GM18867 (cell line): ENCODE measurements at regions not wholly inside any gene's neighbourhood (a gene's known extent, or its start where the extent isn't known, plus 50 kb on each side); places are given as distances from the start of the nearest gene placed in this dataset.
"Not testable (repeated sequence)": the region's sequence is repeated elsewhere in the genome, so short reads cannot be mapped to it uniquely, and the experiment has no call there.

ENCODE experiments used
- ATAC-seq: cut with Tn5 transposase; IDR thresholded peaks from one replicate; pipeline ENCODE4 v1.9.1; 2021; ENCODE audit warnings: mild to moderate bottlenecking, moderate library complexity; ENCODE audit not compliant: unreplicated experiment

DNA sequence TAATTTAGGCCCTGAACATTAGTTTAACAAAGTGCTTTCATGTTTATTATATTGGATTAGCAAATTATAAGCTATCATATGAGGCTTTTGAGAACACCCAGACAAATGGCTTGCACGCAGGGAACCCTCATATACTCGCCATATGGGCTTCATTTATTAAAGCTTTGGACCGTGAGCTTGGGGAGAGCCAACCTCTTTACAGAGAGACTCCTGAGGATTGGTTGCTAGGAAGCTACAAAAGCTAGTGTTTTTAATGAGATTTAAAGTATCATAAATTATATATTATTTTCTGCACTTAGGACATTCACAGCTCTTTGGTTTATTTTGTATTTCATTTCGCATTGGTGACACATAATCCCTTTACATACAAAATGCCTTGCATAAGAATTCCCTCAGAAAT lies 193.8 kb upstream of the TOX3 start:
- ATAC-seq = no peak

DNA sequence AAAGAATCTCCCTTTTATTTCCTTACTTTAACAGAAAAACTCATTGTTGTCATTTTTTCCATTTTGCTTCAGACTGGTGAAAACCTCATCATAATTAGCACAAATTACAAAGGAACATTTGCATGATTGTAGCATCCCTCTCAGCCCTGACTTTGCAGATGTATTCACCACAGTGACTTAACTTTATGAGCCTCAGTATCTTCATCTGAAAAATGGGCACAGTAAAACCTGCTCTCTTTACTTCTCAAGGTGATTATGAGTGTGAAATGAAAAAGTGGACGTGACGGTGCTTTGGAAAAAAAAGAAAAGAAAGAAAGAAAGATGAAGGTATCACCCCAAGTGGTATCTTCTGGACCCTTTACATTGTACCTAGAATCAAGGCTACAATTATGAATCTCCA lies 193.4 kb upstream of the TOX3 start:
- no peak for ATAC-seq

DNA sequence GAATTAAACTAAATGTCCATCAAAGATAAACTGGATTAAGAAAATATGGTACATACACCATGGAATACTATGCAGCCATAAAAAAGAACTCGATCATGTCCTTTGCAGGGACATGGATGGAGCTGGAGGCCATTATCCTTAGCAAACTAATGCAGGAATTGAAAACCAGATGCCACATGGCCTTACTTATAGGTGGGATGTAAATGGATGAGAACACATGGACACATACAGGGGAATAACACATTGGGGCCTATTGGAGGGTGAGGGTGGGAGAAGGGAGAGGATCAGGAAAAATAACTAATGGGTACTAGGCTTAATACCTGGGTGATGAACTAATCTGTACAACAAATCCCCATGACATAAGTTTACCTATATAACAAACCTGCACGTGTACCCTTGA lies 192.0 kb upstream of the TOX3 start:
- not testable (repeated sequence) for ATAC-seq

DNA sequence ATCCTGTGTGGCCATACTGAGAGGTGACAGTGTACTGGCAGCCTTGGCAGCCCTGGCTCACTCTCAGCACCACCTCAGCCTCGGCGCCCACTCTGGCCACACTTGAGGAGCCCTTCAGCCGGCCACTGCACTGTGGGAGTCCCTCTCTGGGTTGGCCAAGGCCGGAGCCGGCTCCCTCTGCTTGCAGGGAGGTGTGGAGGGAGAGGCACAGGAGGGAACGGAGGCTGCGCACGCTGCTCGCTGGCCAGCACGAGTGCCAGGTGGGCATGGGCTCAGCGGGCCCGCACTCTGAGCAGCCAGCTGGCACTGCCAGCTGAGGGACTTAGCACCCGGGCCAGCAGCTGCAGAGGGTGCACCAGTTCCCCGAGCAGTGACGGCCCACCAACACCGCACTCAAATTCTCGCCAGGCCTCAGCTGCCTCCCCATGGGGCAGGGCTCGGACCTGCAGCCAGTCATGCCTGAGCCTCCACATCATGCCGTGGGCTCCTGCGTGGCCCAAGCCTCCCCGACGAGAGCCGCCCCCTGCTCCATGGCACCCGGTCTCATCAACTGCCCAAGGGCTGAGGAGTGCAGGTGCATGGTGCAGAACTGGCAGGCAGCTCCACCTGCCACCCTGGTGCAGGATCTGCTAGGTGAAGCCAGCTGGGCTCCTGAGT lies 184.4 kb upstream of the TOX3 start:
- no peak for ATAC-seq

DNA sequence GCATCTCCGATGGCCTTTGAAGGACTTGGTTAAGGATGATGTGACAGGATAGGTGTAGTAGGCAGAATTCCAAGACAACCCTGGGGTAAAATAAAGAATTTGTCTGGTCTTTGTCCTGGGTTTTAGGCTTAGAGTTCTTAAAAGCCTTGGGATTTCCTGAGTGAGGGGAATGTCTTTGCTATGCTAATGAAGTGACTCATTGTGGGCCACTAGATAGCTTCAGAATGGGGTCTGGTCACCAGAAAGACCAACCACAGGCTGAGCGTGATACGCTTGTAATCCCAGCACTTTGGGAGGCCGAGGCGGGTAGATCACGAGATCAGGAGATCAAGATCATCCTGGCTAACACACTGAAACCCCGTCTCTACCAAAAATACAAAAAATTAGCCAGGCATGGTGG lies 182.8 kb upstream of the TOX3 start:
- no peak for ATAC-seq

DNA sequence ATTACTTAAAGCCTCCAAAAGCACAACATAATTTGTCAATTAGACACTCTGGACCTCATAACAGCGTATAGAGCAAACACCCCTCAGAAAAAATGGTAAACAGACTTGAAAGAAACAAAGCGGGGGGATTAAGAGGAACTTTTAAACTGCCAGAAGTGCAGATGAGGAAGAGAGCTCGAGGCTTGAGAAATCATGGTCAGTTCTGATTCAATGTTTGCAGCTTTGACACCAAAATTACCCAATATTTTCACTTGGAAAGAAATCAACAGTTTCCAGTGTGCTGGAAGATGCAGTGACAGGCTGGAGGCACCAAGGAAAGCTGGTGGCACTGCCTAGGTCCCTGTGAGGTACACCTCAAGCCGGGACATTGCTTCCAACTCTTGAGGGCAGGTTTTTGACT lies 180.9 kb upstream of the TOX3 start:
- no peak for ATAC-seq

DNA sequence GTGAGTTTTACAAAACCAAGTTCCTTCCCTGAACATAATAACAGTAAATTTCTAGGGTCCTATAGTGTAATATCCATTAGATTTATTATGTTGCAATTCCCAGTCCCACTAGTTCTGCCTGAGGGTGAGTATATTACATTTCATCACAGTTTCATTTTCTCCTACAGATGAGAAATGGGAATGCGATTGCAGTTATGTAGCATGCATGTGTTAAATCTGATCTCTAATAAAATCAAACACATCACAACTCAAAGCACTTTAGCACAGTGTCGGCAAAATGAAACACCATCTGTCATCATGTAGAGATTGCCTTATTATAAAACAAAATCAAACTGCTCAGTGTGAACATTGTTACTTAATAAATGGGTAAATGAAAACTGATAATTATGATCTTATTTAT lies 180.5 kb upstream of the TOX3 start:
- ATAC-seq = no peak

DNA sequence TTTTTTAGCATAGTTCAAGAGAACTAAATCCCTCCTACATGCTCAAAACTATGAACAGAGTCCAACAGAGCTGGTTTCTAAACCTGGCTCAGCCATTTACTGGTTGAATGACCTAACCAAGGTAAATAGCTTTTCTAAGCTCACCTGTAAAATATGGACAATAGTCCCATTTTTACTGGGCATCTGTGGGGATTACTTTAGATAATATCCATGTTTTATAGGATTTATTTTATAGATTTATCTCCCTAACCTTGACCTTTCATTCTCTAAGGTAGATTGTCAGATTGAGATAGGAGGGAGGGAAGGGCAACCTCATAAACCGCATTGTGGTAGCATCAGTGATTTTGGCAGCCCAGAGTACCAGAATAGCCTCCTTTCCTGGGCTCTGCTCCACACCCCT lies 178.5 kb upstream of the TOX3 start:
- ATAC-seq = no peak

DNA sequence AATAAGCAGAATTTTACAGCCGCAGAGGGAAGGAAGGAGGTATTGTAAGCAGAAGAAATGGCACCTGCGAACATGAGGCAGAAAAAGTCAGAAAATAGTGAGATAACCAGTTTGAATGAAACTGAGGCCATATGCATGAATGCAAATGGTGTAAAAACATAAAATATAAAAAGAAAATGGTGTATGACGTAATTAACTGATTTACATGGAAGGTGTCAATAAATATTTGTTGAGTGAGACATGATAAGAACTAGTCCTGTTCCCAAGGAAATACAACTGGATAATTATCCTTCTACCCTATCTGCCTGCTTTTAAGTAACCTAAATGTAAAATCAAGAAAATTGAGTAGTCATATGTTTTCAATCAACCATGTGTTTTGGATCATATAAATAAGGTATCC lies 178.1 kb upstream of the TOX3 start:
- ATAC-seq = no peak

DNA sequence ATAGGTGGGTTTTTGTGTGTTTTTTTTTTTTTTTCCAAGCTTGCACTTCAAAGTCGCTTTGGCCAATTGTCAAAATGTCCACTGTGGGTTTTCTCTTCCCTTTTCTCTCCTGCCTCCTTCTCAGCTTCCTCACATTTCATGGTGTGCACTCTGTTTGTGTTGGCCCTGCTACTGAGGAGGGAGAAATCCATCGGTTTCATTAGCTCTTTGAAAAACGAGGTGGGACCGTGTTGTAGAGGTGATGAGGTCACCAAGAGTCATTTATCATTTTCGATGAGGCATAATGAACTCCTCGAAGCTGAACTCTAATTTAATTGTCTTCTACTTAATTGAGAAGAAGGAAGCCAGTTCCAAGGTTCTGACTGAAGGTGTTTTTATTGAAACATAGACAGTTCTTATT lies 174.4 kb upstream of the TOX3 start:
- no peak for ATAC-seq

DNA sequence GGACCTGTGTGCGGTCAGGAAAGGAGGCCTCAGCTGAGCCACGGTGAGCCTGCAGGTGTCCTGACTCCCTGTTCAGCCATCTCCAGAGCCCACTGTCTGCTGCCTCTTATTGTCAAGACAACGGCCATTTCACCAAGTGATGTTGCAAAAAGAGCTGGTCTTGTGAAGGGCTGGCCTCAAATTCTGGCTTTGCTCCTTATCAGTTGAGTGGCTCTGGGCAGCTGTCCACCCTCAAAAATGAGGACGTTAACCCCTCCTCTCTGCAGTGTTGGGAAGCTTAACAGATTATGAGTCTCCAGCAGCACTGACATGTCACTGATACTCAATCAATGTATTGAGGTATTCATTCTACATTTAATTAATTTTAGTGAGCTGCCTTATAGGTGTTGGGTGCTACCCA lies 171.1 kb upstream of the TOX3 start:
- no peak for ATAC-seq

DNA sequence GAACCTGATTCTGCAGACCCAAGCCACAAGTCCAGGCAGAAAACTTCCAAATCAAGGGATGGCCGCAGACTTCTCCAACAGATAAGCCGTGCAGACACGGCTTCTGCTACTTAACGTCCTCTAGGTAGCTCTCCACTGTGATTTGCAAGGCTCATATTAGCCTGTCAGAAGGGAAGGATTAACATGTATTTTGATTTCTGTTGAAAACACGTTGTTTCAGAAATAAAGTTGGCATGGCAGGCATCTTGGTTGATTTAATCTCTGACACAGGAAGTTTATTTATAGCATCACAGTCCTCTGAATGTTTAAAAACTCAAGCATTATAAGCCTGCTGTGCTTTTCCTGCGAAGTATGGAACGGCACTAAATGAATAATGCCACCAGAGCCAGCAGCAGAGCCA lies 166.8 kb upstream of the TOX3 start:
- ATAC-seq = no peak

DNA sequence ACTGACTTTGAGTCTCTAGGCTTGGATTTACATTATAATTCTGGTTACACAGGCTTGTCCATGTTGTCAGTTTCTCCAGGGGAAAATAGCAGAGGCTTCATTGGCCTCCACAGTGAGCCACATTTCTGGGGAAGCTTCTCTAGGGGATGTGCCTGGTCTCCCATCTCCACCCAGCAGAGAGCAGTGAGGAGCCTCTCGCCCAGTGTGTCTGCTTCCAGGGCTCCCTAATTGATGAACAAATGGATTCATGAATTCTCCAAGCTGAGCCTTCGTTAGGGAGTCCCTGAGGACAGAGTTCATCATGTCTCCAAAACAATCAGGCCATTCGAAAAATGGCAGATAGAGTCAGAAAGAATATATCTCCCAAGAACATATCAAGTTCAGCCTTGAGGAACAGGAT lies 162.4 kb upstream of the TOX3 start:
- ATAC-seq = no peak

DNA sequence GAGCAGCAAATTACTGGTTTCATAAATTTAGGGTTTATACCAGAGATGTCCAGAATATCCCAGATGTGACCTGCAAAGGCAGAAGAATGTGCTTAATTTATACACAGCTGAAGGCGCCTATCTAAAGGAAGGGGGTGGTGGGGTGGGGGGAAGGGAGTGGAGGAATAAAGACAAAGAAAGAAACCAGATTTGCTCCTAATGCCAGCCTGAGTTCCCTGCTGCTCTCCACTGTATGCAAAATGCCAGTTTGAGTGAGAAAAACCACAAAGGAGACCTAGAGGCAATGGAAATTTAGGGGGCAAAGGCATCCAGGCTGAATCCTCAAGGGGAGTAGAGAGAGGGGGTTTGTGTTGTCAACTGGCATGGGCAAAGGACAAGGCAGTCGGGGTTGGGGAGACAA lies 161.5 kb upstream of the TOX3 start:
- no peak for ATAC-seq

DNA sequence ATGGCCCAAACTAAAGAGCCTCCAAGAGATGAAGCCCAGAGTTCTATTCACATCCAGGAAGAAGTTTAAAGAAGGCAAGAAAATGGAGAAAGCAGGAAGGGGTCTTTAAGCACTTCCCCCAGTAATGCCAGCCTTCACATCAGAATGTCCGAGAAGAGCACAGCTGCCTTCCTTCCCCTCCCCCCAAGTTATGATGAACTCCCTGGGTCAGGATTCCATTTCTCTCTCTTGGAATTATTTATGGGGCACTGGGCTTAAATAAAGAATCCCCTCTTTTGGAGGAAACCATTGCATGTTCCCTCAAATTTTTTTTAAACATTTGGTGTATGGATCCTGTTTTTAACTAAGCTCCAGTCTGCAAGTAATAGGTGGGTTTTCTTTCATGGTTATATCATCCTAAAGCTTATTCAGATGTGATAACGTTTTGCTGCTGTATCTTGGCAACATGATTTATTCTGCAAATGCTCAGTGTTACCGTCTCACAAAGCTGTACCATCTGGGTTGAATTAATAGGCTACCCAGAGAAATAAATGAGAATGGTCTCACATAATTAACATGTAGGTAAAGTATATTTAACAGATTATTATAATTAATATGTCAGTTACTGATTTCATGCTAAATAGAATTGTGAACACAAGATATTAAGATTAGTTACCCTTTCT lies 160.9 kb upstream of the TOX3 start:
- ATAC-seq = no peak

DNA sequence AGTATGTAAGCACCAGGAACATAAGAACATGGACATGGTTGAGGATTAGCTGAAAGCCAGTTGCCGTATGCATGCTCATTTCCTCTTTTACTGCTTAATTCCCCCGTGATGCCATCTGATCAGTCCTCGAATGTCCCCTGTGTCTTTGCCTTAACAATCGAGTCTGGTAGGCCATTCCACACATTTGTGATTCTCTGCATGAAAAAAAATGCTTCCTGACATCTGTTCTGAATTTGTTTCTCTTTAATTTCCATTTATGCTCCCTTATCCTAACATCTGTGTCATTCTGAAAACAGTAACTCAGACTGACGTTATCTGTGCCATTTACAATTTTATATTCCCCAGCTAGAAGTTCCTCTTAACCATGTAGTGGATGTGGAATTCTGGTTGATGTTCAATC lies 158.2 kb upstream of the TOX3 start:
- ATAC-seq = no peak

DNA sequence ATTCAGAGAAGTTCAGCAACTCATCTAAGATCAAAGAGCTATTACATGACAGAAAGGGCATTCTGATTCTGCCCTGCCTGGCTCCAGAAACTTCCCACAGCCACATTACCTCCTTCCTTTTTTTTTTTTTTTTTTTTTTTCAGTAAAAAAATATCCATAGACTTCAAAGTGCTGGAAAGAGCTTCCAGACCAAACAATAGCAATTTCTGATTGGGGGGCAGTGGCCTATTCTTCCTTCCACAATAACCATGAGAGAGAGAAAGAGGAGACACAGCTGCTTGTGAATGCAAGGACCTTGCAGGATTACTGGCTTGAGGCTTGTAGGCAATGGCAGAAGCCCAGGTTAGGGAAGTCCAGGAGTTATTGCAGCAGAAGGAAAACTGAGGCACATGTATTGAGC lies 151.0 kb upstream of the TOX3 start:
- ATAC-seq = no peak

DNA sequence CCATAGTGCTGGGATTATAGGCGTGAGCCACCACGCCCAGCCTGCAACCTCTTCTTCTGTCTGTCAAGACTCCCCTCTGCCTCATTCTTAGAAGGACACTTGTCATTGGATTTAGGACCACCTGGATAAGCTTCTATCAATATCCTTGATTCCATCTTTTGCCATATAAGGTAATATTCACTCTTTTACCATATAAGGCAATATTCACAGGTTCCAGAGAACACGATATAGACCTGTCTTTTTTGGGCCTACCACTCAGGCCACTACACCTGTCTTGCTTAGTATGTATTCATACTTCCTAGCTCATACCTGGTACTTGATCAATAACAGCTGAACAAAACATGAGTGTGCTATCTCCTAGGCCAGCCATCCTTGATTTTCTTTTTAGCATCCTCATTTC lies 149.2 kb upstream of the TOX3 start:
- ATAC-seq = no peak

DNA sequence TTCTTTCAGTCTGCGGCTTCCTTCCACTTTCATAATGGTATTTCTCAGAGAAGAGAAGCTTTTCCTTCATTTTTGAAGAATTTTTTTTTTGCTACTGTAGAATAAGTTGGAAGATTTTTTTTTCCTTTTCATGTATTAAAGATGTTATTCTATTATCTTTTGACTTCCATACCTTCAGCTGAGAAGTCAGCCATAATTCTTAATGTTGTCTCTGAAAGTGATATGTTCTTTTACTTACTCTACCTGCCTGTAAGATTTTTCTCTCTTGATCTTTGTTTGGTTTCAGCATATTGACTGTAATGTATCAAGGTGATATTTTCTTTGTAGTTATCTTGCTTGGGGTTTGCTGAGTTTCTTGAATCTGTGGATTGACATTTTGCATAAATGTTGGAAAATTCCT lies 143.5 kb upstream of the TOX3 start:
- ATAC-seq = no peak

DNA sequence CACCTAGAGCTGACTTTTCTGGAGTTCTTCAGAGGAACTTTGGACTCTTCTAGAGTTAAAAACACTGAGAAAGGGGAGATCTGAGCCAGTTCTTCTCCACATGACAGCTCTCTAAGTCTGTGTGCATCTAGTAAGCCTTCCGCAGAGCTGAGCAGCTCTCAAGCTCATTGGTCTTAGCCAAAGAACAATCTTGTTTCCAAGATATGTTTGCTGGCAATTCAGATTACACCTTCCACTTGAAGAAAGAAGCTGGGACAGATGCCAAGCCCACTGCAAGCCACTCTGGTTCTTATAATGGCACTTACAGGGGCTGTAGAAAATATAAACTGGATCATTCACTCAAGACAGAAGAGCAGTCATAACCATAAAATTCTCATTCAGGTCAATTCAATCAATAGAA lies 134.1 kb upstream of the TOX3 start:
- ATAC-seq = no peak

DNA sequence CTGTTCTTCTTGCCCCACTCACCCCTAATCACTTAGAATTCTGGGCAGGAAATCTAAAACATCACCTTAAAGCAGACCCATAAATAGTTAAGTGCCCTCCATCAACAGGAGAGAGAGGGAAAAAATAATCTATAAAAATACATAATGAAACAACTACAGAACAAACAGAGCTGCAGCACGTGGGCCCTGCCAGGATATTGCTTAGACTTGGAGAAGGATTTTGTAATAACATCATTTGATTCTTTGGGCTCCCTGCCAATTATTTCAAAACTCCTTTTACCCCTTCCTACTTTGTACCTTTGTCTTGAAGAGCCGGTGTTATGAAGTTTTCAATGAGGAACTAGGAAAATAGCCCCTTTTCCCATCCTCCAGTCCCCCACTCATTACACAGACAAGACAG lies 130.6 kb upstream of the TOX3 start:
- no peak for ATAC-seq

DNA sequence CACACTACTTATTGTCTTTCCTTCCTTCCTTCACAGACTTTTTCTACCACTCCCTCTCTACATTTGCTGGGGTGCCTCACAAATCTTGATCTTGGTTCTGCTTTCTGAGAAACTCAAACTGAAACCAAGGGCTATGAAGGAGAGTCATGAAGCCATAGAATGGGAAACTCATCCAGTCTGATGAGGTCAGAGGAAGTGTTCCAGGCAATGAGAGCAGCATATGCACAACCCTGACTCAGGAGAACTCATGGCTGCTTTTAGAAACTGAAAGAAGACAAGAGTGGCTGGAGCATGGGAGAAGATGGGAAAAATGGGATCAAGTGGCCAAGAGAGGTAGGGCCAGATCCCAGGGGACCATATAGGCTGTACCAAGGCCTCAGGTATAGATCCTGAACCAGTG lies 130.0 kb upstream of the TOX3 start:
- ATAC-seq = no peak

DNA sequence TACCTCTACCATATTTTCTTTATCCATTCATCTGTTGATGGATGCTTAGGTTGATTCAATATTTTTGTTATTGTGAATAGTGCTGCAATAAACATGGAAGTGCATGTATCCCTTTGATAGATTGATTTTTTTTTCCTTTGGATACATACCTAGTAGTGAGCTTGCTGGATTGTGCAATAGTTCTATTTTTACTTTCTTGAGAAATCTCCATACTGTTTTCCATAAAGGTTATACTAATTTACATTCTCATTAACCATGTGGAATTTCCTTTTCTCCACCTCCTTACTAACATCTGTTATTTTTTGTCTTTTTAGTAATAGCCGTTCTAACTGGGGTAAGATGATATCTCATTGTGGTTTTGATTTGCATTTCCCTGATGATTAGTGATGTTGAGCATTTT lies 124.6 kb upstream of the TOX3 start:
- ATAC-seq = no peak
